ENCODE measurements at regions not wholly inside any gene's neighbourhood (a gene's known extent, or its start where the extent isn't known, plus 50 kb on each side); places are given as distances from the start of the nearest gene placed in this dataset.

DNA sequence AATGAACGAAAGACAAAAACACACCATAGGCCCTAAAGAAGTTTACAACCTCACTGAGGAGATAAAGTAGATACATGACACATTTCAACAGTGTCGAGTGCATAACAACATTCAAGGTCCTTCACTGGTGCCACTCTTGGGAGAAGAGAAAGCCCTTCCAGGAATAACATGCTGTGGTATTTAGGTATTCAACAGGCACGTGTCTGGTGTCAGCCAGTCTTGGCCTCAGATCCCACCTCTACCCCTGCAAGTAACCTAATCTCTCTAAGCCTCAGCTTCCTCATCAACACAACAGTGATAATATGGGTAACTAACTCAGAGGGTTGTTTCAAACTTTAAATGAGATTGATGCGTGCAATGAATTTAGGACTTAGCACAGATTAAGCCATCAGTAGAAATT, 235.0 kb upstream of the ZC3H12C start:
- ATAC-seq = no peak
- no peak for TF ChIP-seq ZFP30 (CRISPR knock-in tag; IDR thresholded peaks at IDR 0.05)
- TF ChIP-seq SNAI2 (CRISPR knock-in tag; IDR thresholded peaks at IDR 0.05) = no peak
- no peak for TF ChIP-seq CSDC2 (CRISPR knock-in tag; IDR thresholded peaks at IDR 0.05)
- TF ChIP-seq, protein P1, sequence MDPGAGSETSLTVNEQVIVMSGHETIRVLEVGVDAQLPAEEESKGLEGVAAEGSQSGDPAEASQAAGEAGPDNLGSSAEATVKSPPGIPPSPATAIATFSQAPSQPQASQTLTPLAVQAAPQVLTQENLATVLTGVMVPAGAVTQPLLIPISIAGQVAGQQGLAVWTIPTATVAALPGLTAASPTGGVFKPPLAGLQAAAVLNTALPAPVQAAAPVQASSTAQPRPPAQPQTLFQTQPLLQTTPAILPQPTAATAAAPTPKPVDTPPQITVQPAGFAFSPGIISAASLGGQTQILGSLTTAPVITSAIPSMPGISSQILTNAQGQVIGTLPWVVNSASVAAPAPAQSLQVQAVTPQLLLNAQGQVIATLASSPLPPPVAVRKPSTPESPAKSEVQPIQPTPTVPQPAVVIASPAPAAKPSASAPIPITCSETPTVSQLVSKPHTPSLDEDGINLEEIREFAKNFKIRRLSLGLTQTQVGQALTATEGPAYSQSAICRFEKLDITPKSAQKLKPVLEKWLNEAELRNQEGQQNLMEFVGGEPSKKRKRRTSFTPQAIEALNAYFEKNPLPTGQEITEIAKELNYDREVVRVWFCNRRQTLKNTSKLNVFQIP (CRISPR knock-in tag; IDR thresholded peaks at IDR 0.05; ENCODE audit: borderline replicate concordance, low read depth) = no peak
- TF ChIP-seq, protein P2, sequence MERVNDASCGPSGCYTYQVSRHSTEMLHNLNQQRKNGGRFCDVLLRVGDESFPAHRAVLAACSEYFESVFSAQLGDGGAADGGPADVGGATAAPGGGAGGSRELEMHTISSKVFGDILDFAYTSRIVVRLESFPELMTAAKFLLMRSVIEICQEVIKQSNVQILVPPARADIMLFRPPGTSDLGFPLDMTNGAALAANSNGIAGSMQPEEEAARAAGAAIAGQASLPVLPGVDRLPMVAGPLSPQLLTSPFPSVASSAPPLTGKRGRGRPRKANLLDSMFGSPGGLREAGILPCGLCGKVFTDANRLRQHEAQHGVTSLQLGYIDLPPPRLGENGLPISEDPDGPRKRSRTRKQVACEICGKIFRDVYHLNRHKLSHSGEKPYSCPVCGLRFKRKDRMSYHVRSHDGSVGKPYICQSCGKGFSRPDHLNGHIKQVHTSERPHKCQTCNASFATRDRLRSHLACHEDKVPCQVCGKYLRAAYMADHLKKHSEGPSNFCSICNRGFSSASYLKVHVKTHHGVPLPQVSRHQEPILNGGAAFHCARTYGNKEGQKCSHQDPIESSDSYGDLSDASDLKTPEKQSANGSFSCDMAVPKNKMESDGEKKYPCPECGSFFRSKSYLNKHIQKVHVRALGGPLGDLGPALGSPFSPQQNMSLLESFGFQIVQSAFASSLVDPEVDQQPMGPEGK (CRISPR knock-in tag; IDR thresholded peaks at IDR 0.05; ENCODE audit: borderline replicate concordance) = no peak
- no peak for TF ChIP-seq ESRRG (CRISPR knock-in tag; IDR thresholded peaks at IDR 0.05)
- no peak for TF ChIP-seq GLIS3 (CRISPR knock-in tag; IDR thresholded peaks at IDR 0.05)
- no peak for TF ChIP-seq ARNTL (CRISPR knock-in tag; IDR thresholded peaks at IDR 0.05; ENCODE audit: borderline replicate concordance, low read depth)
- TF ChIP-seq RARB (CRISPR knock-in tag; IDR thresholded peaks at IDR 0.05) = no peak
- no peak for TF ChIP-seq ZFP3 (CRISPR knock-in tag; IDR thresholded peaks at IDR 0.05)
- no peak for TF ChIP-seq ZNF8 (CRISPR knock-in tag; IDR thresholded peaks at IDR 0.05)
- TF ChIP-seq, protein P3, sequence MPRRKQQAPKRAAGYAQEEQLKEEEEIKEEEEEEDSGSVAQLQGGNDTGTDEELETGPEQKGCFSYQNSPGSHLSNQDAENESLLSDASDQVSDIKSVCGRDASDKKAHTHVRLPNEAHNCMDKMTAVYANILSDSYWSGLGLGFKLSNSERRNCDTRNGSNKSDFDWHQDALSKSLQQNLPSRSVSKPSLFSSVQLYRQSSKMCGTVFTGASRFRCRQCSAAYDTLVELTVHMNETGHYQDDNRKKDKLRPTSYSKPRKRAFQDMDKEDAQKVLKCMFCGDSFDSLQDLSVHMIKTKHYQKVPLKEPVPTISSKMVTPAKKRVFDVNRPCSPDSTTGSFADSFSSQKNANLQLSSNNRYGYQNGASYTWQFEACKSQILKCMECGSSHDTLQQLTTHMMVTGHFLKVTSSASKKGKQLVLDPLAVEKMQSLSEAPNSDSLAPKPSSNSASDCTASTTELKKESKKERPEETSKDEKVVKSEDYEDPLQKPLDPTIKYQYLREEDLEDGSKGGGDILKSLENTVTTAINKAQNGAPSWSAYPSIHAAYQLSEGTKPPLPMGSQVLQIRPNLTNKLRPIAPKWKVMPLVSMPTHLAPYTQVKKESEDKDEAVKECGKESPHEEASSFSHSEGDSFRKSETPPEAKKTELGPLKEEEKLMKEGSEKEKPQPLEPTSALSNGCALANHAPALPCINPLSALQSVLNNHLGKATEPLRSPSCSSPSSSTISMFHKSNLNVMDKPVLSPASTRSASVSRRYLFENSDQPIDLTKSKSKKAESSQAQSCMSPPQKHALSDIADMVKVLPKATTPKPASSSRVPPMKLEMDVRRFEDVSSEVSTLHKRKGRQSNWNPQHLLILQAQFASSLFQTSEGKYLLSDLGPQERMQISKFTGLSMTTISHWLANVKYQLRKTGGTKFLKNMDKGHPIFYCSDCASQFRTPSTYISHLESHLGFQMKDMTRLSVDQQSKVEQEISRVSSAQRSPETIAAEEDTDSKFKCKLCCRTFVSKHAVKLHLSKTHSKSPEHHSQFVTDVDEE (CRISPR knock-in tag; IDR thresholded peaks at IDR 0.05) = no peak
- TF ChIP-seq TCF4 (CRISPR knock-in tag; IDR thresholded peaks at IDR 0.05; ENCODE audit: borderline replicate concordance) = no peak
- TF ChIP-seq BACH2 (CRISPR knock-in tag; IDR thresholded peaks at IDR 0.05; ENCODE audit: borderline replicate concordance) = no peak
- TF ChIP-seq, protein P4, sequence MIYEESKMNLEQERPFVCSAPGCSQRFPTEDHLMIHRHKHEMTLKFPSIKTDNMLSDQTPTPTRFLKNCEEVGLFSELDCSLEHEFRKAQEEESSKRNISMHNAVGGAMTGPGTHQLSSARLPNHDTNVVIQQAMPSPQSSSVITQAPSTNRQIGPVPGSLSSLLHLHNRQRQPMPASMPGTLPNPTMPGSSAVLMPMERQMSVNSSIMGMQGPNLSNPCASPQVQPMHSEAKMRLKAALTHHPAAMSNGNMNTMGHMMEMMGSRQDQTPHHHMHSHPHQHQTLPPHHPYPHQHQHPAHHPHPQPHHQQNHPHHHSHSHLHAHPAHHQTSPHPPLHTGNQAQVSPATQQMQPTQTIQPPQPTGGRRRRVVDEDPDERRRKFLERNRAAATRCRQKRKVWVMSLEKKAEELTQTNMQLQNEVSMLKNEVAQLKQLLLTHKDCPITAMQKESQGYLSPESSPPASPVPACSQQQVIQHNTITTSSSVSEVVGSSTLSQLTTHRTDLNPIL (CRISPR knock-in tag; IDR thresholded peaks at IDR 0.05; ENCODE audit: low read depth) = no peak
- TF ChIP-seq, protein P5, sequence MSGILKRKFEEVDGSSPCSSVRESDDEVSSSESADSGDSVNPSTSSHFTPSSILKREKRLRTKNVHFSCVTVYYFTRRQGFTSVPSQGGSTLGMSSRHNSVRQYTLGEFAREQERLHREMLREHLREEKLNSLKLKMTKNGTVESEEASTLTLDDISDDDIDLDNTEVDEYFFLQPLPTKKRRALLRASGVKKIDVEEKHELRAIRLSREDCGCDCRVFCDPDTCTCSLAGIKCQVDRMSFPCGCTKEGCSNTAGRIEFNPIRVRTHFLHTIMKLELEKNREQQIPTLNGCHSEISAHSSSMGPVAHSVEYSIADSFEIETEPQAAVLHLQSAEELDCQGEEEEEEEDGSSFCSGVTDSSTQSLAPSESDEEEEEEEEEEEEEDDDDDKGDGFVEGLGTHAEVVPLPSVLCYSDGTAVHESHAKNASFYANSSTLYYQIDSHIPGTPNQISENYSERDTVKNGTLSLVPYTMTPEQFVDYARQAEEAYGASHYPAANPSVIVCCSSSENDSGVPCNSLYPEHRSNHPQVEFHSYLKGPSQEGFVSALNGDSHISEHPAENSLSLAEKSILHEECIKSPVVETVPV (CRISPR knock-in tag; IDR thresholded peaks at IDR 0.05) = no peak
- no peak for TF ChIP-seq TOX (CRISPR knock-in tag; IDR thresholded peaks at IDR 0.05; ENCODE audit: borderline replicate concordance)
- no peak for TF ChIP-seq ISL1 (CRISPR knock-in tag; IDR thresholded peaks at IDR 0.05)
- no peak for TF ChIP-seq ZNF70 (CRISPR knock-in tag; IDR thresholded peaks at IDR 0.05)
- TF ChIP-seq ZNF565 (CRISPR knock-in tag; conservative IDR thresholded peaks at IDR 0.05; ENCODE audit: low read depth) = no peak

DNA sequence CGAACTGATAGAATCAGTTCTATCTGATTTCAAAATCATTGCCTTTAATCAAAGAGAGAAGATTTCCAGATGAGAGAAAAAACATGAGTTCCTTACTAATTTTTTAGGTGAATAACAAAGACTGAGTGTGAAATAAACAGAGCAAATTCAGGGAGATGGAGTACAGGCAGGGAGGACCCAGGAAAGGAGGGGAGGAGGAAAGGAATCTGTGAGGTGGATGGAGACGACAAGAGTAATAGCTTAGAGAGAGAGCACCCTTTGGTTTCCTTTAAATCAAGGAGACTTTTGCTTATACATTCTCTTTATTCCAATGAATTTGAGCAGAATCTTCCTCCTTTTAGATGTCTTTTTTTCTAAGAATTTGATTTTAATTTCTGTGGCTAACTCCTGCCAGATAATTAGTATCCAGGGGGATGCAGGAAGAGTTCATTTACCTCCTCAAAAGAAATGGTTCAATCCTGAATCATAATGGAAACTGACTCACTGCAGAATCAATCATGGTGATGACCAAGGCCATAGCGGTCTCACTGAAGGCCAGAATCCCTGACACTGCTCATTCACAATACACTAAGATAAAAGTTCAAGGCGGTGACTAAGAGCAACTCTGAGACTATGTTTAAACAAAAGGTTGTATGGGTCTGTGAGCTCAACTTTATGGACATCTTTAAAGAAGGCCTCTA, 234.0 kb upstream of the ZC3H12C start:
- TF ChIP-seq, protein P3 (CRISPR knock-in tag; IDR thresholded peaks at IDR 0.05) = no peak
- TF ChIP-seq ESRRG (CRISPR knock-in tag; IDR thresholded peaks at IDR 0.05) (no peak), RARB (CRISPR knock-in tag; IDR thresholded peaks at IDR 0.05) (no peak), ZNF565 (CRISPR knock-in tag; conservative IDR thresholded peaks at IDR 0.05; ENCODE audit: low read depth) (no peak), ZFP30 (CRISPR knock-in tag; IDR thresholded peaks at IDR 0.05) (no peak), OSR1 (CRISPR knock-in tag; IDR thresholded peaks at IDR 0.05) (no peak), BACH2 (CRISPR knock-in tag; IDR thresholded peaks at IDR 0.05; ENCODE audit: borderline replicate concordance) (no peak)
- TF ChIP-seq, protein P4 (CRISPR knock-in tag; IDR thresholded peaks at IDR 0.05; ENCODE audit: low read depth) = no peak
- TF ChIP-seq, protein P5 (CRISPR knock-in tag; IDR thresholded peaks at IDR 0.05) = no peak
- no peak; the same call in 2 of the 3 replicates for ATAC-seq

Data from SK-N-SH treated with all-trans-retinoic acid at 6 μM for 48 hours (cell line).